ENCODE measurements at regions not wholly inside any gene's neighbourhood (a gene's known extent, or its start where the extent isn't known, plus 50 kb on each side); places are given as distances from the start of the nearest gene placed in this dataset.
"Not testable (repeated sequence)": the region's sequence is repeated elsewhere in the genome, so short reads cannot be mapped to it uniquely, and the experiment has no call there.

DNA sequence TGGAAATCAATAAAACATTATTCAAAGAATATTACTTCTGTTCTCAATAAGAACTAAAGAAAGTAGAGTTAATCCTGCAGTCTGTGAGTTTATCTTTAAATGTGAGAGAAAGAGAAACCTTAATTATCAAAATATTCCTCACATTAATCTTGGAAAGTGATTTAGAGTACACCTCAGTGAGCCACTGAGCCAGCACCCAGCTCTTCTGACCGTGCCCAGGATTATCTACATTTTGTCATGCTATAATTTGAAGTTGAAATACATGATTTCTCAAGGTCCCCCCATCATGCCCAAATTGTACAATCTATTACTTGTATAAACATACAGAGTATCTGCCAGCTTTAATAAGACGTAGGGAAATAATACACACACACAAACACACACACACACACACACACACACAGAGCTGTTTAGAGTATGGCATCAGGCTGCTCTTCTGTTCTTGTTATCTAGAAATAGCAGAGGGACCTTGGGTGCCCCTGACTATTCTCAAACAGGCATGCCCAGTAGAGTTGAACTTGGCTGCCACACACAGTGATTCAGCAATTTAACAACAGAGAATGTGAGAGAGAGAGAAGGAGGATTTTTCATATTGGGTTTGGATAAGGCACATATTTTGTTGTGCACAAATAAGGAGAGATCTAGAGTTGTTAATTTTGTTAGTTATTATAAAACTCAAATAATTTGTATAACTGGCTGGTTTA is 74.4 kb downstream of the P2RY1 start:
- POLR2A ChIA-PET (ENCODE audit: low non-redundant PET) = no interaction called here
- H3K27ac ChIP-seq = no peak overlapping the region
- CTCF ChIA-PET = no interaction called here
- TF ChIP-seq, protein P1, sequence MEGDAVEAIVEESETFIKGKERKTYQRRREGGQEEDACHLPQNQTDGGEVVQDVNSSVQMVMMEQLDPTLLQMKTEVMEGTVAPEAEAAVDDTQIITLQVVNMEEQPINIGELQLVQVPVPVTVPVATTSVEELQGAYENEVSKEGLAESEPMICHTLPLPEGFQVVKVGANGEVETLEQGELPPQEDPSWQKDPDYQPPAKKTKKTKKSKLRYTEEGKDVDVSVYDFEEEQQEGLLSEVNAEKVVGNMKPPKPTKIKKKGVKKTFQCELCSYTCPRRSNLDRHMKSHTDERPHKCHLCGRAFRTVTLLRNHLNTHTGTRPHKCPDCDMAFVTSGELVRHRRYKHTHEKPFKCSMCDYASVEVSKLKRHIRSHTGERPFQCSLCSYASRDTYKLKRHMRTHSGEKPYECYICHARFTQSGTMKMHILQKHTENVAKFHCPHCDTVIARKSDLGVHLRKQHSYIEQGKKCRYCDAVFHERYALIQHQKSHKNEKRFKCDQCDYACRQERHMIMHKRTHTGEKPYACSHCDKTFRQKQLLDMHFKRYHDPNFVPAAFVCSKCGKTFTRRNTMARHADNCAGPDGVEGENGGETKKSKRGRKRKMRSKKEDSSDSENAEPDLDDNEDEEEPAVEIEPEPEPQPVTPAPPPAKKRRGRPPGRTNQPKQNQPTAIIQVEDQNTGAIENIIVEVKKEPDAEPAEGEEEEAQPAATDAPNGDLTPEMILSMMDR (conservative IDR thresholded peaks at IDR 0.05; ENCODE audit: low read depth) = no peak
- DNase-seq (ENCODE audit: low spot score) = no peak

DNA sequence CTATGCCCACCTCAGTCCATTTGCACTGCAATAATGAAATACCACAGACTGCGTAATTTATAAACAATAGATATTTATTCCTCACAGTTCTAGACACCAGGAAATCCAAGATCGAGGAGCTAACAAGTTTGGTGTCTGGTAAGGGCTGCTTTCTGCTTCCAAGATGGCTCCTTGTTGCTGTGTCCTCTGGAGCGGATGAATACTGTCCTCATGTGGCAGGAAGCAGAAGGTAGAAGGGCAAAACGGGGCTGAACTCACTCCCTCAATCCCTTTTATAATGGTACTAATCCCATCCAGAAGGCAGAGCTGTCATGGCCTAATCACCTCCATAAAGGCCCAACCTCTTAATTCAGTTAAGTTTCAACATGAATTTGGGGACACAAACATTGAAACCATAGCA is 75.3 kb downstream of the P2RY1 start:
- DNase-seq (ENCODE audit: low spot score) = no peak
- CTCF ChIA-PET = interaction anchor here (0.6 kb wide), 1 partner anchor 423 kb away, joined by 3 read pairs; no protein-coding TSS in a partner anchor
- POLR2A ChIA-PET (ENCODE audit: low non-redundant PET) = no interaction called here
- TF ChIP-seq, protein P1 (conservative IDR thresholded peaks at IDR 0.05; ENCODE audit: low read depth) = no peak
- H3K27ac ChIP-seq = no peak overlapping the region

DNA sequence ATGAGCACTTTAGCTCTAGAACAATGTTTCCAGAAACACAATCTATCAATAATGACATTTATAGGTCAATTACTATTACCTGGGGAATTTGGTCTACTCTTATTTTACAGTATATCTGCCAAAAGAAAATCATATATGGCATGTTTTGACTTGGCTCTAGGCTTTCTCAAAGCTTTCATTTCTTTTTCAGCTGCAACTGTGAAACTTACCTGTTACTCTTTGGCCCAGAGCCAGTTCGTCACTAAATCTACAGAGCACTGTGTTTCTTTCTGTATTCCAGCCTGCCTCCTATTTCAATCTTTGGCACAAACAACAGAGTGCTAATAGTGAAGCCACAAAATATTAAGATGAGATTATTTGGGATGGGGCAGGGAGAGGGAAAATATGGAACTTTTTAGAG is 76.0 kb downstream of the P2RY1 start:
- no peak for DNase-seq (ENCODE audit: low spot score)
- H3K27ac ChIP-seq = no peak overlapping the region
- CTCF ChIA-PET = interaction anchor here (0.6 kb wide), 1 partner anchor 424 kb away, joined by 3 read pairs; no protein-coding TSS in a partner anchor
- POLR2A ChIA-PET (ENCODE audit: low non-redundant PET) = no interaction called here
- TF ChIP-seq, protein P1 (conservative IDR thresholded peaks at IDR 0.05; ENCODE audit: low read depth) = no peak

DNA sequence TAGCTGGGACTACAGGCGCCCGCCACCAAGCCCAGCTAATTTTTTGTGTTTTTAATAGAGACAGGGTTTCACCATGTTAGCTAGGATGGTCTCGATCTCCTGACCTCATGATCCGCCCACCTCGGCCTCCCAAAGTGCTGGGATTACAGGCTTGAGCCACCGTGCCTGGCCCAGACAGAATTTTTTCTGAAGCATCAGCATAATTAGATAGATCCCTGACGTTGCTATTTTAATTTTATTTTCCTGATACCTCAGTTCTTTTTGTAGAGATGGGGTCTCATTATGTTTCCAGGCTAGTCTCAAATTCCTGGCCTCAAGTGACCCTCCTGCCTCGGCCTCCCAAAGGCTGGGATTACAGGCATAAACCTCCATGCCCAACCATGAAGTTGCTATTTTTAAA is 79.8 kb downstream of the P2RY1 start:
- POLR2A ChIA-PET (ENCODE audit: low non-redundant PET); DNase-seq (ENCODE audit: low spot score); CTCF ChIA-PET; H3K27ac ChIP-seq: not testable (repeated sequence)

DNA sequence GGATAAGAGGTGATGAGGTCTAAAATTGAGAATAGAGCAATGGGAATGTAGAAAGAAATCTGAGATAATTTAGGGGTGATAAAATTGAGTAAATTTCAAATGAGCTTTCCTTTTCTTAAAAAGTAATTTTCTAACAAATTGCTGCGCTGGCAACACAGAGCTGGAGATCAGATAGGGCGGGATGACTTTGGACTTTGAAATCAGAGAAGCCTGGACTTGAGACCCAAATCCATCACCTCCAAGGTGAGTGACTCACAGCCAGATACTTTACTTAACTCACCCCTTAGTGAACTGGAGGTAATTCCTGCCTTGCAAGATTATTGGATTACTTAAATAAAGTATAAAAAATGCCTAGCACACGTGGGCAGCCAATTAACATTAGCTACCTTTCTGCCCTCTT is 80.8 kb downstream of the P2RY1 start:
- TF ChIP-seq, protein P1 (conservative IDR thresholded peaks at IDR 0.05; ENCODE audit: low read depth) = no peak
- ChIA-PET CTCF (no interaction called here), POLR2A (ENCODE audit: low non-redundant PET) (no interaction called here)
- no peak overlapping the region for H3K27ac ChIP-seq
- DNase-seq (ENCODE audit: low spot score) = no peak

DNA sequence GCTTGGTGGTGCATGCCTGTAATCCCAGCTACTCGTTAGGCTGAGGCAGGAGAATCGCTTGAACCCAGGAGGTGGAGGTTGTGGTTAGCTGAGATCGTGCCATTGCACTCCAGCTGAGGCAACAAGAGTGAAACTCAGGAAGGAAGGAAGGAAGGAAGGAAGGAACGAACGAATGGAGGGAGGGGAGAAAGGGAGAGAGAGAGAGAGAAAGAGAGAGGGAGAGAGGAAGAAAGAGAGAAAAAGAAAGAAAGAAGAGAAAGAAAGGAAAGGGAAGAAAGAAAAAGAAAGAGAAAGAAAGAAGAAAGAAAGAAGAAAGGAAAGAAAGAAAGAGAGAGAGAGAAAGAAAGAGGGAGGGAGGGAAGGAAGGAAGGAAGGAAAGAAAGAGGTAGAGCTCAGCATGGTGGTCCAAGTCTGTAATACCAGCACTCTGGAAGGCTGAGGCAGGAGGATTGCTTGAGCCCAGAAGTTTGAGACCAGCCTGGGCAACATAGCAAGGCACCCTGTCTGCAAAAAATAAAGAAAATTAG is 81.9 kb downstream of the P2RY1 start:
- CTCF ChIA-PET = interaction anchor here (0.7 kb wide), 2 partner anchors 99 to 912 kb away, joined by 3 to 4 read pairs; no protein-coding TSS in a partner anchor
- H3K27ac ChIP-seq = no peak overlapping the region
- POLR2A ChIA-PET (ENCODE audit: low non-redundant PET) = no interaction called here
- DNase-seq (ENCODE audit: low spot score) = no peak
- TF ChIP-seq, protein P1 (conservative IDR thresholded peaks at IDR 0.05; ENCODE audit: low read depth) = no peak

DNA sequence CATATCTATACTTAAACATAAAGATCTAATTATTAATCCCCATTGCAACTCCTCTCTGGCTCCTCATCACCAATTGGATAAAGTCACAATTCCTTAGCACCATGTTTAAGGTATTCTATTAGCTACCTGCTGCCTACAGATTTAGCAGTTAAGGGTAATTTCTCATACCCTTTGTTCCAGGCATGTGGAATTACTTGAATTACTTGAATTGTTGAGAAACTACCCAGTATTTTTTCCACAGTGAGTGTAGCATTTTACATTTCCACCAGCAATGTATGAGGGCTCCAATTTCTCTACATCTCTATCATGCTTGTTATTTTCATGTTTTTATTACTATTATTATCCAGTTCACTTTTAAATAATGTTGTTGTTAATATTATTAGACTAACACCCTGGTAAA is 86.4 kb downstream of the P2RY1 start:
- ChIA-PET CTCF (interaction anchor here (0.7 kb wide), 1 partner anchor 174 kb away, joined by 3 read pairs; no protein-coding TSS in a partner anchor), POLR2A (ENCODE audit: low non-redundant PET) (no interaction called here)
- TF ChIP-seq, protein P1 (conservative IDR thresholded peaks at IDR 0.05; ENCODE audit: low read depth) = no peak
- no peak for DNase-seq (ENCODE audit: low spot score)
- no peak overlapping the region for H3K27ac ChIP-seq
